ENCODE measurements at regions not wholly inside any gene's neighbourhood (a gene's known extent, or its start where the extent isn't known, plus 50 kb on each side); places are given as distances from the start of the nearest gene placed in this dataset.

- no peak for DNase-seq
These were observed 485.5 kb downstream of the BCAT1 start for GRCh38 chr12:24463375-24463774.

GRCh38 chr12:24462946-24463345 is 486.0 kb downstream of the BCAT1 start:
- DNase-seq: no peak

- DNase-seq: no peak
These were observed 488.4 kb downstream of the BCAT1 start for GRCh38 chr12:24460506-24460905.

GRCh38 chr12:24460099-24460498 is 488.8 kb downstream of the BCAT1 start:
- no peak for DNase-seq

GRCh38 chr12:24455811-24456210 is 493.1 kb downstream of the BCAT1 start:
- DNase-seq: no peak

- DNase-seq: no peak
These were observed 498.2 kb upstream of the SOX5 start for GRCh38 chr12:24447678-24448077.

- DNase-seq: no peak
These were observed 496.8 kb upstream of the SOX5 start for GRCh38 chr12:24446287-24446686.

GRCh38 chr12:24444634-24445033 is 495.2 kb upstream of the SOX5 start:
- DNase-seq: no peak

- no peak for DNase-seq
These were observed 492.0 kb upstream of the SOX5 start for GRCh38 chr12:24441458-24441857.

GRCh38 chr12:24436667-24437066 is 487.2 kb upstream of the SOX5 start:
- no peak for DNase-seq

- DNase-seq: no peak
These were observed 482.4 kb upstream of the SOX5 start for GRCh38 chr12:24431872-24432271.

- no peak for DNase-seq
These were observed 478.3 kb upstream of the SOX5 start for GRCh38 chr12:24427776-24428175.

GRCh38 chr12:24425601-24425970 is 476.1 kb upstream of the SOX5 start:
- no peak for DNase-seq

GRCh38 chr12:24424889-24425600 is 475.6 kb upstream of the SOX5 start:
- no peak for DNase-seq

- DNase-seq: no peak
These were observed 474.9 kb upstream of the SOX5 start for GRCh38 chr12:24424376-24424775.

GRCh38 chr12:24423611-24424010 is 474.1 kb upstream of the SOX5 start:
- no peak for DNase-seq

- DNase-seq: no peak
These were observed 472.3 kb upstream of the SOX5 start for GRCh38 chr12:24421759-24422158.

GRCh38 chr12:24418157-24418556 is 468.7 kb upstream of the SOX5 start:
- peak; percentile 31 for DNase-seq

GRCh38 chr12:24416423-24417109 is 467.1 kb upstream of the SOX5 start:
- no peak for DNase-seq

GRCh38 chr12:24415934-24416333 is 466.5 kb upstream of the SOX5 start:
- no peak for DNase-seq

- no peak for DNase-seq
These were observed 465.0 kb upstream of the SOX5 start for GRCh38 chr12:24414480-24414879.

- no peak for DNase-seq
These were observed 462.5 kb upstream of the SOX5 start for GRCh38 chr12:24411948-24412347.

GRCh38 chr12:24409868-24410267 is 460.4 kb upstream of the SOX5 start:
- no peak for DNase-seq

GRCh38 chr12:24408305-24408704 is 458.8 kb upstream of the SOX5 start:
- DNase-seq: no peak

- DNase-seq: no peak
These were observed 458.4 kb upstream of the SOX5 start for GRCh38 chr12:24407884-24408283.
